Small intestine (tissue), 7 donors: ENCODE measurements at regions not wholly inside any gene's neighbourhood (a gene's known extent, or its start where the extent isn't known, plus 50 kb on each side); places are given as distances from the start of the nearest gene placed in this dataset.

Source experiments
- DNase-seq, 2 donors: peaks; one replicate each; pipeline versions ENCODE4 v3.0.0 to v3.0.0-alpha.2; 2013
- FAIRE-seq: peaks from 2 replicates; lab custom pipeline; 2012; peaks lifted over from hg19 to GRCh38; lab: Jason Lieb, UNC
- H3K27ac ChIP-seq, 3 donors: one replicate each; pipeline ENCODE4 v1.5.1; 2013; ENCODE audit warnings: low read length in 2 of 3, mild to moderate bottlenecking in 2 of 3, control low read depth in 1 of 3, inconsistent platforms in 1 of 3, low read depth in 1 of 3, moderate library complexity in 1 of 3
- H3K27me3 ChIP-seq, 3 donors: one replicate each; pipeline ENCODE4 v1.6.1; 2013; ENCODE audit warnings: low read length in 3 of 3, inconsistent platforms in 1 of 3; ENCODE audit not compliant: control insufficient read depth in 3 of 3, insufficient read depth in 3 of 3
- H3K36me3 ChIP-seq, 3 donors: one replicate each; pipeline ENCODE4 v1.6.1; 2013; ENCODE audit warnings: low read length in 3 of 3, inconsistent platforms in 1 of 3, low read depth in 1 of 3, mild to moderate bottlenecking in 1 of 3, moderate library complexity in 1 of 3; ENCODE audit not compliant: control insufficient read depth in 3 of 3, insufficient read depth in 2 of 3
- H3K4me1 ChIP-seq, 3 donors: one replicate each; pipeline ENCODE4 v1.6.1; 2013; ENCODE audit warnings: low read length in 2 of 3, inconsistent platforms in 1 of 3, low read depth in 1 of 3, mild to moderate bottlenecking in 1 of 3, moderate library complexity in 1 of 3; ENCODE audit not compliant: control insufficient read depth in 3 of 3, insufficient read depth in 2 of 3
- H3K4me3 ChIP-seq, 3 donors: one replicate each; pipeline ENCODE4 v1.5.1; 2013; ENCODE audit warnings: low read length in 3 of 3, control low read depth in 1 of 3, inconsistent platforms in 1 of 3, low read depth in 1 of 3, mild to moderate bottlenecking in 1 of 3, moderate library complexity in 1 of 3
- H3K9me3 ChIP-seq, 2 donors: one replicate each; pipeline ENCODE4 v1.6.1; 2013; ENCODE audit warnings: low read depth in 1 of 2, low read length in 1 of 2; ENCODE audit not compliant: control insufficient read depth in 2 of 2, insufficient read depth in 1 of 2
- WGBS, 3 donors: extraction: QIAGEN DNeasy Blood & Tissue Kit; methylation state at CpG; one replicate each; pipeline ENCODE4 v1.1.7; 2013; 5-methylcytosine and 5-hydroxymethylcytosine counted together
- donor health status: healthy with polysubstance abuse.
- donor health status: control.
- donor health status: control.
- donor health status: Bipolar disorder and iron deficiency.
- donor health status: healthy.

DNA sequence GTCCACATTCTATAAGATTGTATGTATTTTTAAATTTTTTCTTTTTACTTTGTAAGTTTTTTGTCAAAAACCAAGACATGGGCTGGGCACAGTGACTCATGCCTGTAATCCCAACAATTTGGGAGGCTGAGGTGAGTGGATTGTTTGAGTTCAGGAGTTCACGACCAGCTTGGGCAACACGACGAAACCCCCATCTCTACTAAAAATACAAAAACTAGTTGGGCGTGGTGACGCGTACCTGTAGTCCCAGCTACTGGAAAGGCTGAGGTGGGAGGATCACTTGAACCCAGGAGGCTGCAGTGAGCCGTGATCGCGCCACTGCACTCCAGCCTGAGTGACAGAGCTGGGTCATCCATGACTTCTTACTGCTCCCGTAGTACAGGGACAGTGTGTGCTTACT lies 84.8 kb upstream of the PRDM11 start:
- Histone ChIP-seq H3K36me3 (no peaks in the 10 kb centered on the region), H3K4me1 (no peaks in the 10 kb centered on the region), H3K4me3 (no peak overlapping the region), H3K9me3 (peaks cover 0 to 6% of the 10 kb centered on the region in 2 donors), H3K27me3 (no peaks in the 10 kb centered on the region), H3K27ac (no peak overlapping the region)
- FAIRE-seq (no peak), DNase-seq (no peak)
- WGBS, 3 donors: 85 to 86% (median 85%) methylated on average over 10 of the region's 10 CpGs

DNA sequence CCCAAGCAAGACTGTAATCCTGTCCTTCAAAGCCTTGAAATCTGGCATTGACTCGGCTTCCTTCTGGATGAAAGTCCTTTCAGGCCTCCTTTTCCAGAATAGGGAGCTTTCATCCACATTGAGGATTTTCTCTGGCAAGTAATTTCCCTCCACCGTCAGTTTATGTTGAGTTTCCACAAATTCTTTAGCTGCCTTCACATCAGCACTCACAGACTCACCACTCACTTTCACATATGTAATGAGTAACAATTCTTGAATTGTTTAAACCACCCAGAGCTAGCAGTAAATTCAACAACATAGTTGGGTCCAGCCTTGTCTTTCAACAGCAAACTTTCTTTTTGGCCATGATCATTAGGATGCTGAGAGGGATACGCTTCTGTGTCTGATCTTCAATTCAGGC lies 84.3 kb upstream of the PRDM11 start:
- H3K9me3 ChIP-seq: peaks cover 0 to 7% of the 10 kb centered on the region in 2 donors
- 75 to 81% (median 81%) methylated on average over 3 of the region's 3 CpGs for WGBS, 3 donors
- no peak overlapping the region for H3K27ac ChIP-seq
- no peaks in the 10 kb centered on the region for H3K4me1 ChIP-seq
- no peaks in the 10 kb centered on the region for H3K36me3 ChIP-seq
- H3K4me3 ChIP-seq: no peak overlapping the region
- no peak for DNase-seq
- FAIRE-seq: no peak
- no peaks in the 10 kb centered on the region for H3K27me3 ChIP-seq

DNA sequence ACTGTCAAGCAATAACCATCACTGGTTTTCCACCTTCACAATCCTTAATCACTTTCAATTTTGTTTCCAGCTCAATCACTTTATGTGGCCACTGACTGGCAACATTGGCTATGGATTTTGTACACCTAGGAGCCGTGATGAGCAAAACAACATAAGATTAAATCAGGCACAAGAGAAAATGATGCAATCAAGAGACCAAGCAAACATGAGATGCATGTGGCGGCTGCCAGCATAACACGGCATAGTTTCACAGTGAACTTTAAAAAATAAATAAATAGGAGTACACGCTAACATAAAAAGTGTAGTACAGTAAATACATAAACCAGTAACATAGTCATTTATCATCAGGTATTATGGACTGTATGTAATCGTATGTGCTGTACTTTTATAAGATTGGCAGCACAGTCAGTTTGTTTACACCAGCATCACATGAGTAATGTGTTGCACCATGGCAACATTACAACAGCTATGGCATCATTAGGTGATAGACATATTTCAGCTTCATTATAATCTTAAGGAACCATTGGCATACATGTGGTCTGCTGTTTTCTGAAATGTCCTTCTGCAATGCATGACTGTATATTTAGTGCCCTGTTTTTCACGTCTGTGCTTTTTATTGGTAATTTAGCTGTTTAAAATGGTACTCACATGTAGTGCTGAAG lies 83.3 kb upstream of the PRDM11 start:
- Histone ChIP-seq H3K27me3 (no peaks in the 10 kb centered on the region), H3K9me3 (peaks cover 0 to 7% of the 10 kb centered on the region in 2 donors), H3K27ac (no peak overlapping the region), H3K4me1 (no peaks in the 10 kb centered on the region), H3K4me3 (no peak overlapping the region), H3K36me3 (no peaks in the 10 kb centered on the region)
- FAIRE-seq: no peak
- 91 to 94% (median 92%) methylated on average over 6 of the region's 6 CpGs for WGBS, 3 donors
- DNase-seq: no peak

DNA sequence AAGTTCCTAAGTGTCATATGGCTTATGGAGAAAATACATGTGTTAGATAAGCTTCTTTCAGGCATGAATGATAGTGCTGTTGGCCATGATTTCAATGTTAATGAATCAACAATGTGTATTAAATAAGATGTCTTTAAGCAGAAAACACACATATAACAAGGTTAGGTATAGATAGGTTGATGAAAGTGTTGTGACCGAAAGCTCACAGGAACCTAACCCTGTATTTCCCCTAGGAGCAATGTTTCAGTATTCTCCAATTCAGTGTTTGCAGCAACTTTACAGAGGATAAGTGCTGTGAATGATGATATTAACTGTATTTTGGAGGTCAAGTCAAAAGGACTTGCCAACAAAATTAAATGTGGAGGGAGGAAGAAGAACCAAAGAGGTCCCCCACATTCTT lies 82.8 kb upstream of the PRDM11 start:
- no peak for FAIRE-seq

DNA sequence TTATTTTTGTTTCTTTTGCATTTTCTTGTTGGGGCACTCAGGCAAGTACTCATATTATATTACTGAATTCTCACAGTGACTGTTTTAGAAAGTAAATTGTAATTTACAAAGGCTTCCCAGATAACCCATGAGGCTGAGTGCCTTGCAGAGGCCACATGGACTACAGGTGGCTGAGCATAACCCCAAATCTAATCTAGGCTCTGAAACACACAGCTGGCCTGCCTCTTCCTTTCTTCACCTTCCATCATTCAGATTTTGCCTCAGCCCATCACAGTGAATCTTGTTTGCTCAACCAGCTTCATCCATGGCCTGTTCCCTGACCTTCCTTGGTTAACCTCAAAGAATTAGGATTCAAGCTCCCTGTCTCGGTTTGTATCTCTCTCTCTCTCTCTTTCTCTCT lies 78.5 kb upstream of the PRDM11 start:
- FAIRE-seq: no peak
- 89 to 91% (median 90%) methylated on average over 1 of the region's 1 CpG for WGBS, 3 donors
- no peaks in the 10 kb centered on the region for H3K36me3 ChIP-seq

More for the DNA sequence above, 82.8 kb upstream of the PRDM11 start:
- H3K27ac ChIP-seq: no peak overlapping the region
- DNase-seq: no peak
- 97 to 100% (median 100%) methylated on average over 1 of the region's 1 CpG for WGBS, 3 donors
- H3K36me3 ChIP-seq: no peaks in the 10 kb centered on the region
- no peaks in the 10 kb centered on the region for H3K4me1 ChIP-seq
- no peak overlapping the region for H3K4me3 ChIP-seq
- H3K9me3 ChIP-seq: peaks cover 0 to 7% of the 10 kb centered on the region in 2 donors
- no peaks in the 10 kb centered on the region for H3K27me3 ChIP-seq

DNA sequence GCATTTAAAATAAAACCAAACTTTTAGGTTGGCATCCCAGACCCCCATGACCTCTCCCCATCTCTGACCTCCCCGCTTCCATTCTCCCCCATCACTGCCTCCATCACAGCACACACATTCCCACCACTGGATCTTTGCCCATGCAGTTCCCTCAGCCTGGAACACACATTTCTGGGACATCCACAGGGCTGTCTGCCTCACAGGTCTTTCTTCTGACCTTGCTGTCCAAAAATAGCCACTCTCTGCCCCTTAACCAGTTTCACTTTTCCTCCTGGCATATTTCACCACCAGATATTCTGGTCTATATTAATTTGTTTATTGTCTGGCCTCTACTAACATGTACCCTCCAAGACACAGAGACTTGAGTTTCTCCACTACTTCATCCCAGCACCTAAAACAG lies 75.2 kb upstream of the PRDM11 start:
- no peak overlapping the region for H3K4me3 ChIP-seq
- FAIRE-seq (no peak), DNase-seq (no peak)
- H3K4me1 ChIP-seq: peaks cover 0 to 6% (median 0%) of the 10 kb centered on the region in 3 donors
- WGBS, 3 donors: 92 to 100% (median 95%) methylated on average over 1 of the region's 1 CpG
- no peaks in the 10 kb centered on the region for H3K27me3 ChIP-seq
- peaks cover 0 to 3% of the 10 kb centered on the region in 2 donors for H3K9me3 ChIP-seq
- no peaks in the 10 kb centered on the region for H3K36me3 ChIP-seq
- H3K27ac ChIP-seq: no peak overlapping the region

More for the DNA sequence above, 78.5 kb upstream of the PRDM11 start:
- H3K4me3 ChIP-seq: no peak overlapping the region
- no peak overlapping the region for H3K27ac ChIP-seq
- no peaks in the 10 kb centered on the region for H3K4me1 ChIP-seq
- H3K9me3 ChIP-seq: peaks cover 0 to 7% of the 10 kb centered on the region in 2 donors
- H3K27me3 ChIP-seq: no peaks in the 10 kb centered on the region
- DNase-seq: no peak

DNA sequence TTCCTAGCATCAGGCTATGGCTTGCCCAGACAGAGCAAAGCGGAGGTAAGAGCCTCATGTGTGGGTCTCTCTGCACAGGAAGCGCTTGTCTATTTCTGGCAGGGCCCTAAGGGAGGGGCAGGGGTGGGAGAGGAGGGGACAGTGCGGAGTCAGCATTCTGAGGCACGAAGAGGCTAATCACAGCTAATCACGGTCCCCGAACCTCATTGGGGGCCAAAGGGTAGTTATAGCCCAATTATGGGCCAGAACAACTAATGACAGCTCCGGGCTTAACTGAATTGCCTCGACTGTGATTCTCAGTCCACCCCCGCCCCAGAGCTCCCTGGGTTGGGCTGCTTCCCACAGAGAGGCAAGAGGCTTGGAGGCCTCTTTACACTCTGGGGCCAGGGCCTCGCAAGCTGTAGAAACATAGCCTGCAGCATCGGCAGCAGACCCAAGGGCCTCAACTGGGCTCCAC lies 72.7 kb upstream of the PRDM11 start:
- H3K4me3 ChIP-seq: no peak overlapping the region
- no peak overlapping the region for H3K27ac ChIP-seq
- no peak for FAIRE-seq
- peak in 1 of 2 donors; percentile 18 for DNase-seq
- H3K27me3 ChIP-seq: no peaks in the 10 kb centered on the region
- WGBS, 3 donors: 38 to 50% (median 50%) methylated on average over 11 of the region's 11 CpGs
- H3K9me3 ChIP-seq: no peaks in the 10 kb centered on the region
- peaks cover 0 to 6% (median 0%) of the 10 kb centered on the region in 3 donors for H3K4me1 ChIP-seq
- no peaks in the 10 kb centered on the region for H3K36me3 ChIP-seq

DNA sequence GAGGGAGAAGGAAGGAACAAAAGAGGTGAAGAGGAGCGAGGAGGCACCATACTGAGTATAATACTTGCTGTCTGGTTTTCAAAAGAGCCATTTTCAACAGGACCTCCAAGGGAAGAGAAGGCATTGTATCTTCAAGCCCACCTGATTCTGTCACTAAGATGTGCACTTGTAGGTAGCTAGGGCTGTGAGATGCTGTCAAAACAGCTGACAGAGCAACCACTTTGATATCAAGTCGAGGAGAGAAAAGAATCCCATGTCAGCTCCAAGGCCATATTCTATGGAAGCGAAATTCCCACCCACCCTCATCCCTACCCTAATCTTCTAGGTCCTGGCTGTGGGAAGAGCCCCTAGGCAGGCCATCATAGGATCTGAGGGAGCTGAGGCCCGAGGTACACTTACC lies 70.9 kb upstream of the PRDM11 start:
- H3K36me3 ChIP-seq: no peaks in the 10 kb centered on the region
- H3K4me1 ChIP-seq: peaks cover 0 to 6% (median 6%) of the 10 kb centered on the region in 3 donors
- no peaks in the 10 kb centered on the region for H3K27me3 ChIP-seq
- WGBS, 3 donors: 69 to 84% (median 80%) methylated on average over 4 of the region's 4 CpGs
- H3K4me3 ChIP-seq: no peak overlapping the region
- H3K9me3 ChIP-seq: no peaks in the 10 kb centered on the region
- no peak for DNase-seq
- no peak for FAIRE-seq
- H3K27ac ChIP-seq: no peak overlapping the region

DNA sequence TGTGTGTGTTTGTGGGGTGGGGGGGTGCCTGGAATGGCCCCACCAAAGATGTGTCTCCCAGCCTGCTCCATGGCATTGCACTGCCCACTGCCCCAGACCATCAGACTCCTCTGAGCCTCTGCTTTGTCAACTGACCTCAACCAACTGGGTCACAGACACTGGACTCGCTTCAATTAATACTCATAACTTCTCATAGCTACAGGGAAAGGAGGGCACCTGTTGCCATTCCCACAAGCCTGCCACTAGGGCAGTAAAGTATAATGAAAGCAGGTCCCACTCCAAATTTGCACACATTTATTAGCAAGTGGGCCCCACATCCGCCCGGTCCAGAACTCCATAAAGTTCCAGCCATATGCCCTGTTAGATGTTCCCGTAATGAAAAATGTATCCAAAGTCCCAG lies 70.5 kb upstream of the PRDM11 start:
- WGBS, 3 donors: 96 to 98% (median 96%) methylated on average over 4 of the region's 4 CpGs
- DNase-seq (no peak), FAIRE-seq (no peak)
- H3K4me3 ChIP-seq: no peak overlapping the region
- no peaks in the 10 kb centered on the region for H3K27me3 ChIP-seq
- no peaks in the 10 kb centered on the region for H3K36me3 ChIP-seq
- H3K9me3 ChIP-seq: no peaks in the 10 kb centered on the region
- H3K27ac ChIP-seq: no peak overlapping the region
- peaks cover 0 to 6% (median 6%) of the 10 kb centered on the region in 3 donors for H3K4me1 ChIP-seq
